Ishikawa (cell line): ENCODE measurements at regions not wholly inside any gene's neighbourhood (a gene's known extent, or its start where the extent isn't known, plus 50 kb on each side); places are given as distances from the start of the nearest gene placed in this dataset.

Source experiments
- CEBPB ChIP-seq: IDR thresholded peaks from 2 replicates; pipeline ENCODE4 v1.6.1; 2012
- CREB1 ChIP-seq: IDR thresholded peaks from 2 replicates; pipeline ENCODE4 v1.6.1; 2012; ENCODE audit warnings: low read depth
- EGR1 ChIP-seq: IDR thresholded peaks from 2 replicates; pipeline ENCODE4 v1.6.1; 2012
- EP300 ChIP-seq: IDR thresholded peaks from 2 replicates; pipeline ENCODE4 v1.6.1; 2012; ENCODE audit warnings: borderline replicate concordance
- FOXM1 ChIP-seq: IDR thresholded peaks from 2 replicates; pipeline ENCODE4 v1.6.1; 2012; ENCODE audit warnings: low read depth, borderline replicate concordance
- MAX ChIP-seq: IDR thresholded peaks from 2 replicates; pipeline ENCODE4 v1.6.1; 2012
- NFIC ChIP-seq: IDR thresholded peaks from 2 replicates; pipeline ENCODE4 v1.6.1; 2012
- RAD21 ChIP-seq: IDR thresholded peaks from 2 replicates; pipeline ENCODE4 v1.6.1; 2012; ENCODE audit warnings: low read depth
- REST ChIP-seq: IDR thresholded peaks from 2 replicates; pipeline ENCODE4 v1.6.1; 2012; ENCODE audit warnings: low read depth, mild to moderate bottlenecking
- TAF1 ChIP-seq: IDR thresholded peaks from 2 replicates; pipeline ENCODE4 v1.6.1; 2012; ENCODE audit warnings: low read depth, mild to moderate bottlenecking
- TCF12 ChIP-seq: IDR thresholded peaks from 2 replicates; pipeline ENCODE4 v1.6.1; 2012; ENCODE audit warnings: low read depth
- TEAD4 ChIP-seq: IDR thresholded peaks from 2 replicates; pipeline ENCODE4 v1.6.1; 2012
- USF1 ChIP-seq: IDR thresholded peaks from 2 replicates; pipeline ENCODE4 v1.6.1; 2012
- YY1 ChIP-seq: IDR thresholded peaks from 2 replicates; pipeline ENCODE4 v1.6.1; 2012; ENCODE audit warnings: low read depth
- ZBTB7A ChIP-seq: IDR thresholded peaks from 2 replicates; pipeline ENCODE4 v1.6.1; 2012; ENCODE audit warnings: low read depth

GRCh38 chr12:116453631-116454030, 105.5 kb upstream of the MAP1LC3B2 start:
- TF ChIP-seq RAD21 (no peak), EP300 (no peak), NFIC (no peak), CEBPB (no peak), REST (no peak), USF1 (no peak), MAX (no peak), EGR1 (no peak), TCF12 (no peak), ZBTB7A (no peak), TEAD4 (no peak), TAF1 (no peak), YY1 (no peak), CREB1 (no peak)

- TF ChIP-seq CREB1 (no peak), FOXM1 (no peak), NFIC (no peak), YY1 (no peak), TCF12 (no peak), EP300 (no peak), USF1 (no peak), CEBPB (no peak)
These were observed 105.1 kb upstream of the MAP1LC3B2 start for GRCh38 chr12:116454076-116454475.

GRCh38 chr12:116454950-116455447, 104.2 kb upstream of the MAP1LC3B2 start:
- no peak for TF ChIP-seq TEAD4
- TF ChIP-seq CEBPB: no peak
- no peak for TF ChIP-seq ZBTB7A
- TF ChIP-seq EP300: no peak
- TF ChIP-seq MAX: no peak
- no peak for TF ChIP-seq EGR1
- no peak for TF ChIP-seq REST
- no peak for TF ChIP-seq NFIC
- TF ChIP-seq USF1: no peak
- TF ChIP-seq CREB1: no peak
- TF ChIP-seq RAD21: no peak
- TF ChIP-seq TAF1: no peak
- no peak for TF ChIP-seq YY1
- no peak for TF ChIP-seq FOXM1
- TF ChIP-seq TCF12: no peak

GRCh38 chr12:116455540-116456329, 103.4 kb upstream of the MAP1LC3B2 start:
- TF ChIP-seq CREB1: peak; percentile 49; the same call in 1 of the 2 replicates
- no peak for TF ChIP-seq REST
- no peak for TF ChIP-seq ZBTB7A
- TF ChIP-seq MAX: no peak
- 0 out of 2 replicates have a peak, but pooled peaks have one; percentile 40 for TF ChIP-seq NFIC
- no peak for TF ChIP-seq EP300
- no peak for TF ChIP-seq TAF1
- TF ChIP-seq TCF12: no peak
- no peak for TF ChIP-seq EGR1
- TF ChIP-seq TEAD4: peak; percentile 63; the same call in 1 of the 2 replicates
- no peak for TF ChIP-seq CEBPB
- TF ChIP-seq FOXM1: no peak
